Trophoblast cell (in vitro differentiated cells and primary cell): ENCODE measurements at regions not wholly inside any gene's neighbourhood (a gene's known extent, or its start where the extent isn't known, plus 50 kb on each side); places are given as distances from the start of the nearest gene placed in this dataset.

Source experiments
- DNase-seq, 2 donors: peaks; one replicate each; pipeline ENCODE4 v3.0.0-alpha.2; 2016
- H2AFZ ChIP-seq: 2 replicates; pipeline ENCODE4 v1.6.1; 2013; ENCODE audit warnings: low read length, moderate library complexity, mild to moderate bottlenecking; ENCODE audit not compliant: insufficient read depth, poor library complexity
- H2AK5ac ChIP-seq: 2 replicates; pipeline ENCODE4 v1.6.1; 2013; ENCODE audit warnings: mild to moderate bottlenecking, low read length
- H2BK120ac ChIP-seq: 2 replicates; pipeline ENCODE4 v1.6.1; 2013; ENCODE audit warnings: low read length, mild to moderate bottlenecking, moderate library complexity; ENCODE audit not compliant: insufficient read depth, poor library complexity
- H2BK12ac ChIP-seq: 2 replicates; pipeline ENCODE4 v1.6.1; 2013; ENCODE audit warnings: mild to moderate bottlenecking, low read length, moderate library complexity
- H2BK5ac ChIP-seq: 2 replicates; pipeline ENCODE4 v1.6.1; 2013; ENCODE audit warnings: low read length, low read depth, moderate library complexity, mild to moderate bottlenecking; ENCODE audit not compliant: poor library complexity
- H3K14ac ChIP-seq: 2 replicates; pipeline ENCODE4 v1.6.1; 2013; ENCODE audit warnings: mild to moderate bottlenecking, low read length
- H3K18ac ChIP-seq: 2 replicates; pipeline ENCODE4 v1.6.1; 2013; ENCODE audit warnings: mild to moderate bottlenecking, low read length
- H3K23ac ChIP-seq: 2 replicates; pipeline ENCODE4 v1.6.1; 2013; ENCODE audit warnings: low read length
- H3K27ac ChIP-seq: 2 replicates; pipeline ENCODE4 v1.5.1; 2013; ENCODE audit warnings: low read depth, mild to moderate bottlenecking, inconsistent platforms, low read length, moderate library complexity
- H3K27me3 ChIP-seq: 2 replicates; pipeline ENCODE4 v1.6.1; 2013; ENCODE audit warnings: inconsistent platforms, mild to moderate bottlenecking, low read length, moderate library complexity; ENCODE audit not compliant: insufficient read depth
- H3K36me3 ChIP-seq, 2 experiments: 1 replicate in 1 of 2; 2 replicates in 1 of 2; pipeline ENCODE4 v1.6.1; 2013; ENCODE audit warnings: low read length in 2 of 2, mild to moderate bottlenecking in 2 of 2, moderate library complexity in 1 of 2; ENCODE audit not compliant: insufficient read depth in 2 of 2, control insufficient read depth in 1 of 2
- H3K4ac ChIP-seq: 2 replicates; pipeline ENCODE4 v1.6.1; 2013; ENCODE audit warnings: low read depth, mild to moderate bottlenecking, low read length, moderate library complexity
- H3K4me1 ChIP-seq, 2 experiments: 1 replicate in 1 of 2; 2 replicates in 1 of 2; pipeline ENCODE4 v1.6.1; 2013; ENCODE audit warnings: low read length in 2 of 2, mild to moderate bottlenecking in 2 of 2, moderate library complexity in 1 of 2; ENCODE audit not compliant: insufficient read depth in 2 of 2, control insufficient read depth in 1 of 2
- H3K4me2 ChIP-seq: 2 replicates; pipeline ENCODE4 v1.6.1; 2013; ENCODE audit warnings: inconsistent platforms, mild to moderate bottlenecking, low read length, moderate library complexity
- H3K4me3 ChIP-seq: 2 replicates; pipeline ENCODE4 v1.5.1; 2013; ENCODE audit warnings: mild to moderate bottlenecking, low read depth, low read length, inconsistent platforms
- H3K79me1 ChIP-seq: one replicate; pipeline ENCODE4 v1.6.1; 2013; ENCODE audit warnings: low read length
- H3K79me2 ChIP-seq: 2 replicates; pipeline ENCODE4 v1.6.1; 2013; ENCODE audit warnings: low read length, mild to moderate bottlenecking; ENCODE audit not compliant: control insufficient read depth, insufficient read depth, poor library complexity
- H3K9ac ChIP-seq: 2 replicates; pipeline ENCODE4 v1.6.1; 2013; ENCODE audit warnings: mild to moderate bottlenecking, low read length
- H3K9me3 ChIP-seq: 2 replicates; pipeline ENCODE4 v1.6.1; 2013; ENCODE audit warnings: low read depth, mild to moderate bottlenecking, control low read depth, inconsistent platforms, low read length; ENCODE audit not compliant: insufficient read depth
- H4K12ac ChIP-seq: 2 replicates; pipeline ENCODE4 v1.6.1; 2013; ENCODE audit warnings: low read depth, mild to moderate bottlenecking, low read length, moderate library complexity
- H4K8ac ChIP-seq: 2 replicates; pipeline ENCODE4 v1.6.1; 2013; ENCODE audit warnings: low read depth, mild to moderate bottlenecking, low read length, moderate library complexity
- H4K91ac ChIP-seq: one replicate; pipeline ENCODE4 v1.6.1; 2013; ENCODE audit warnings: low read depth, mild to moderate bottlenecking, low read length, moderate library complexity
- WGBS: extraction: QIAGEN DNeasy Blood & Tissue Kit; methylation state at CpG from one replicate; pipeline ENCODE4 v1.1.7; 2013; ENCODE audit warnings: missing lambda C conversion rate; ENCODE audit not compliant: insufficient read length, insufficient coverage; ENCODE audit errors: extremely low coverage; 5-methylcytosine and 5-hydroxymethylcytosine counted together

- no peaks in the 10 kb centered on the region for H3K79me1 ChIP-seq
- no peak overlapping the region for H2BK12ac ChIP-seq
- H2AFZ ChIP-seq = no peak overlapping the region
- H3K14ac ChIP-seq = no peak overlapping the region
- no peak for DNase-seq
- H4K91ac ChIP-seq = no peak overlapping the region
- no peak overlapping the region for H3K23ac ChIP-seq
- H3K36me3 ChIP-seq = no peaks in the 10 kb centered on the region
- H3K4me2 ChIP-seq = no peak overlapping the region
- H3K18ac ChIP-seq = no peak overlapping the region
- no peak overlapping the region for H4K12ac ChIP-seq
- H3K4me1 ChIP-seq = no peaks in the 10 kb centered on the region
- H3K27me3 ChIP-seq = no peaks in the 10 kb centered on the region
- no peak overlapping the region for H2BK120ac ChIP-seq
- no peak overlapping the region for H3K9ac ChIP-seq
- H4K8ac ChIP-seq = no peak overlapping the region
- no peak overlapping the region for H3K27ac ChIP-seq
- no peak overlapping the region for H2BK5ac ChIP-seq
- WGBS = no CpG with 5 or more reads among the region's 5 CpGs
- H3K79me2 ChIP-seq = no peaks in the 10 kb centered on the region
- H3K4ac ChIP-seq = no peak overlapping the region
- H2AK5ac ChIP-seq = no peak overlapping the region
- H3K9me3 ChIP-seq = peaks cover 2% of the 10 kb centered on the region
- H3K4me3 ChIP-seq = no peak overlapping the region
Measured at GRCh38 chr5:5719292-5719691, 296.8 kb downstream of the ICE1 start.

- Histone ChIP-seq H3K27me3 (no peaks in the 10 kb centered on the region), H4K12ac (no peak overlapping the region), H2AFZ (no peak overlapping the region), H3K9me3 (peaks cover 7% of the 10 kb centered on the region), H2BK120ac (no peak overlapping the region), H2BK5ac (no peak overlapping the region), H3K4me2 (no peak overlapping the region), H3K9ac (no peak overlapping the region), H3K14ac (no peak overlapping the region), H3K79me2 (no peaks in the 10 kb centered on the region), H3K27ac (no peak overlapping the region), H3K18ac (no peak overlapping the region), H2BK12ac (no peak overlapping the region), H2AK5ac (no peak overlapping the region), H3K4ac (no peak overlapping the region), H4K91ac (no peak overlapping the region), H4K8ac (no peak overlapping the region), H3K79me1 (no peaks in the 10 kb centered on the region), H3K4me3 (no peak overlapping the region), H3K36me3 (no peaks in the 10 kb centered on the region), H3K23ac (no peak overlapping the region), H3K4me1 (no peaks in the 10 kb centered on the region)
- DNase-seq = no peak
- WGBS = no CpG with 5 or more reads among the region's 5 CpGs
Measured at GRCh38 chr5:5716665-5717064, 294.2 kb downstream of the ICE1 start.

GRCh38 chr5:5711592-5711991, 289.1 kb downstream of the ICE1 start:
- no CpG with 5 or more reads among the region's 1 CpG for WGBS
- H3K4me3 ChIP-seq = no peak overlapping the region
- DNase-seq = no peak
- H3K23ac ChIP-seq = no peak overlapping the region
- no peak overlapping the region for H3K14ac ChIP-seq
- H3K79me1 ChIP-seq = no peaks in the 10 kb centered on the region
- no peak overlapping the region for H2BK12ac ChIP-seq
- H4K91ac ChIP-seq = no peak overlapping the region
- no peak overlapping the region for H3K4ac ChIP-seq
- H3K79me2 ChIP-seq = no peaks in the 10 kb centered on the region
- H2AFZ ChIP-seq = no peak overlapping the region
- H3K4me1 ChIP-seq = no peaks in the 10 kb centered on the region
- H2BK120ac ChIP-seq = no peak overlapping the region
- H3K9me3 ChIP-seq = peaks cover 7% of the 10 kb centered on the region
- no peak overlapping the region for H2AK5ac ChIP-seq
- no peaks in the 10 kb centered on the region for H3K36me3 ChIP-seq
- no peak overlapping the region for H4K8ac ChIP-seq
- H2BK5ac ChIP-seq = no peak overlapping the region
- H4K12ac ChIP-seq = no peak overlapping the region
- no peak overlapping the region for H3K18ac ChIP-seq
- no peak overlapping the region for H3K4me2 ChIP-seq
- H3K9ac ChIP-seq = no peak overlapping the region
- peaks cover 3% of the 10 kb centered on the region for H3K27me3 ChIP-seq
- no peak overlapping the region for H3K27ac ChIP-seq

GRCh38 chr5:5711112-5711511, 288.6 kb downstream of the ICE1 start:
- DNase-seq = no peak
- Histone ChIP-seq H3K79me1 (no peaks in the 10 kb centered on the region), H3K23ac (no peak overlapping the region), H3K4me2 (no peak overlapping the region), H4K8ac (no peak overlapping the region), H3K27ac (no peak overlapping the region), H2BK5ac (no peak overlapping the region), H2BK120ac (no peak overlapping the region), H4K12ac (no peak overlapping the region), H3K9ac (no peak overlapping the region), H3K18ac (no peak overlapping the region), H3K27me3 (peaks cover 3% of the 10 kb centered on the region), H3K4me1 (no peaks in the 10 kb centered on the region), H2AK5ac (no peak overlapping the region), H2BK12ac (no peak overlapping the region), H3K4ac (no peak overlapping the region), H3K79me2 (no peaks in the 10 kb centered on the region), H3K4me3 (no peak overlapping the region), H3K14ac (no peak overlapping the region), H2AFZ (no peak overlapping the region), H3K36me3 (no peaks in the 10 kb centered on the region), H4K91ac (no peak overlapping the region), H3K9me3 (peaks cover 7% of the 10 kb centered on the region)
- WGBS = no CpG with 5 or more reads among the region's 2 CpGs
